Esophagus squamous epithelium (tissue), 4 donors: ENCODE measurements at regions not wholly inside any gene's neighbourhood (a gene's known extent, or its start where the extent isn't known, plus 50 kb on each side); places are given as distances from the start of the nearest gene placed in this dataset.

ENCODE experiments used
- POLR2A ChIP-seq, 4 donors: fragments of 450-650 bp; IDR thresholded peaks; one replicate each; pipeline ENCODE4 v1.6.1; 2017; ENCODE audit warnings: antibody characterized with exemption in 4 of 4, mild to moderate bottlenecking in 4 of 4, moderate library complexity in 3 of 4
- TF ChIP-seq, protein P1 (sequence below), 6 experiments: fragments of 450-650 bp in 4 of 6; fragments of 200-600 bp in 2 of 6; sonication (generic) in 2 of 6; IDR thresholded peaks; one replicate each; pipeline ENCODE4 v1.5.1; 2016 to 2019; ENCODE audit warnings: antibody characterized with exemption in 6 of 6, mild to moderate bottlenecking in 4 of 6, moderate library complexity in 4 of 6

- TF ChIP-seq, protein P1, sequence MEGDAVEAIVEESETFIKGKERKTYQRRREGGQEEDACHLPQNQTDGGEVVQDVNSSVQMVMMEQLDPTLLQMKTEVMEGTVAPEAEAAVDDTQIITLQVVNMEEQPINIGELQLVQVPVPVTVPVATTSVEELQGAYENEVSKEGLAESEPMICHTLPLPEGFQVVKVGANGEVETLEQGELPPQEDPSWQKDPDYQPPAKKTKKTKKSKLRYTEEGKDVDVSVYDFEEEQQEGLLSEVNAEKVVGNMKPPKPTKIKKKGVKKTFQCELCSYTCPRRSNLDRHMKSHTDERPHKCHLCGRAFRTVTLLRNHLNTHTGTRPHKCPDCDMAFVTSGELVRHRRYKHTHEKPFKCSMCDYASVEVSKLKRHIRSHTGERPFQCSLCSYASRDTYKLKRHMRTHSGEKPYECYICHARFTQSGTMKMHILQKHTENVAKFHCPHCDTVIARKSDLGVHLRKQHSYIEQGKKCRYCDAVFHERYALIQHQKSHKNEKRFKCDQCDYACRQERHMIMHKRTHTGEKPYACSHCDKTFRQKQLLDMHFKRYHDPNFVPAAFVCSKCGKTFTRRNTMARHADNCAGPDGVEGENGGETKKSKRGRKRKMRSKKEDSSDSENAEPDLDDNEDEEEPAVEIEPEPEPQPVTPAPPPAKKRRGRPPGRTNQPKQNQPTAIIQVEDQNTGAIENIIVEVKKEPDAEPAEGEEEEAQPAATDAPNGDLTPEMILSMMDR (IDR thresholded peaks at IDR 0.05): no peak
- TF ChIP-seq POLR2A (IDR thresholded peaks at IDR 0.05): no peak
Measured at GRCh38 chr6:91420243-91420642, 833.4 kb upstream of the MAP3K7 start.
